ENCODE measurements at regions not wholly inside any gene's neighbourhood (a gene's known extent, or its start where the extent isn't known, plus 50 kb on each side); places are given as distances from the start of the nearest gene placed in this dataset.

GRCh38 chr1:115413621-115414020 is 75.6 kb upstream of the NGF start:
- no peak for DNase-seq (ENCODE audit: low spot score)

- DNase-seq (ENCODE audit: low spot score) = no peak
Measured at GRCh38 chr1:115413208-115413607, 75.2 kb upstream of the NGF start.

GRCh38 chr1:115412733-115413132 is 74.7 kb upstream of the NGF start:
- DNase-seq (ENCODE audit: low spot score) = no peak

- DNase-seq (ENCODE audit: low spot score) = no peak
Measured at GRCh38 chr1:115412286-115412685, 74.2 kb upstream of the NGF start.

GRCh38 chr1:115411371-115412063 is 73.5 kb upstream of the NGF start:
- DNase-seq (ENCODE audit: low spot score) = no peak

- no peak for DNase-seq (ENCODE audit: low spot score)
Measured at GRCh38 chr1:115409094-115410015, 71.3 kb upstream of the NGF start.

GRCh38 chr1:115408533-115408932 is 70.5 kb upstream of the NGF start:
- no peak for DNase-seq (ENCODE audit: low spot score)

GRCh38 chr1:115404911-115405310 is 66.9 kb upstream of the NGF start:
- DNase-seq (ENCODE audit: low spot score) = no peak

- DNase-seq (ENCODE audit: low spot score) = no peak
Measured at GRCh38 chr1:115402753-115403184, 64.7 kb upstream of the NGF start.

- no peak for DNase-seq (ENCODE audit: low spot score)
Measured at GRCh38 chr1:115401676-115402075, 63.6 kb upstream of the NGF start.

GRCh38 chr1:115400891-115401290 is 62.8 kb upstream of the NGF start:
- no peak for DNase-seq (ENCODE audit: low spot score)

GRCh38 chr1:115400426-115400825 is 62.4 kb upstream of the NGF start:
- no peak for DNase-seq (ENCODE audit: low spot score)

GRCh38 chr1:115398745-115399144 is 60.7 kb upstream of the NGF start:
- no peak for DNase-seq (ENCODE audit: low spot score)
